B cell (primary cell): ENCODE measurements at regions not wholly inside any gene's neighbourhood (a gene's known extent, or its start where the extent isn't known, plus 50 kb on each side); places are given as distances from the start of the nearest gene placed in this dataset.

ENCODE experiments used
- ATAC-seq: fragments of 200-7000 bp; cut with Tn5 transposase; one replicate; pipeline ENCODE4 v1.10.0; 2021; ENCODE audit warnings: low read depth, mild to moderate bottlenecking, moderate number of reproducible peaks, moderate library complexity
- CTCF ChIA-PET: fragments of 350-600 bp; sonication (Branson Sonifier 250); formaldehyde crosslinking; loops from one replicate; lab custom pipeline; 2021; ENCODE audit warnings: antibody characterized with exemption, inconsistent platforms; lab: Charles Lee
- POLR2A ChIA-PET: fragments of 350-600 bp; sonication (Branson Sonifier 250); formaldehyde crosslinking; loops from one replicate; lab custom pipeline; 2021; ENCODE audit warnings: antibody characterized with exemption; lab: Charles Lee
- DNase-seq: peaks from one replicate; pipeline ENCODE4 v3.0.0; 2013
- H2AFZ ChIP-seq: 2 replicates; pipeline ENCODE4 v1.6.1; 2012; ENCODE audit warnings: mild to moderate bottlenecking, low read depth, low read length; ENCODE audit not compliant: insufficient read depth, poor library complexity, severe bottlenecking
- H3K27ac ChIP-seq, 2 donors: 1 replicate in 1 of 2; 2 replicates in 1 of 2; pipeline ENCODE4 v1.5.1; 2012 to 2013; ENCODE audit warnings: low read length in 2 of 2, mild to moderate bottlenecking in 2 of 2, moderate library complexity in 1 of 2
- H3K27me3 ChIP-seq, 4 experiments: fragments of 200-600 bp in 1 of 4; sonication (generic) in 1 of 4; replicated peaks in 1 of 4; 1 replicate in 2 of 4; 2 replicates in 2 of 4; pipeline versions ENCODE4 v1.6.1 to v1.7.0; 2013 to 2016; ENCODE audit warnings: low read length in 3 of 4, mild to moderate bottlenecking in 2 of 4, mixed read lengths in 1 of 4, moderate library complexity in 1 of 4; ENCODE audit not compliant: insufficient read depth in 4 of 4, control insufficient read depth in 3 of 4; ENCODE audit errors: control extremely low read depth in 1 of 4
- H3K36me3 ChIP-seq, 2 experiments: replicated peaks in 1 of 2; 1 replicate in 1 of 2; 2 replicates in 1 of 2; pipeline versions ENCODE4 v1.6.1 to v1.7.1; 2013; ENCODE audit warnings: low read length in 1 of 2; ENCODE audit not compliant: insufficient read depth in 2 of 2, control insufficient read depth in 1 of 2; ENCODE audit errors: control extremely low read depth in 1 of 2, extremely low read depth in 1 of 2
- H3K4me1 ChIP-seq, 2 donors: fragments of 200-600 bp in 1 of 2; sonication (generic) in 1 of 2; 1 replicate in 1 of 2; 2 replicates in 1 of 2; pipeline versions ENCODE4 v1.5.1 to v1.6.1; 2013 to 2017; ENCODE audit warnings: low read length in 2 of 2; ENCODE audit not compliant: control insufficient read depth in 2 of 2, insufficient read depth in 2 of 2
- H3K4me2 ChIP-seq: replicated peaks from 2 replicates; pipeline ENCODE3; 2012; ENCODE audit warnings: mild to moderate bottlenecking, low read depth, low read length; ENCODE audit not compliant: poor library complexity, severe bottlenecking
- H3K4me3 ChIP-seq, 5 experiments: fragments of 200-600 bp in 1 of 5; sonication (generic) in 1 of 5; 1 replicate in 3 of 5; 2 replicates in 2 of 5; pipeline versions ENCODE4 v1.5.1 to v1.7.0; 2011 to 2016; ENCODE audit warnings: low read length in 4 of 5, mild to moderate bottlenecking in 4 of 5, low read depth in 2 of 5, control low read depth in 1 of 5, moderate library complexity in 1 of 5; ENCODE audit not compliant: insufficient read depth in 1 of 5; ENCODE audit errors: control extremely low read depth in 1 of 5, extremely low read depth in 1 of 5
- H3K79me2 ChIP-seq: fragments of 200-600 bp; sonication (generic); one replicate; pipeline ENCODE4 v1.6.0; 2016; ENCODE audit warnings: low read length; ENCODE audit not compliant: control insufficient read depth, insufficient read depth
- H3K9ac ChIP-seq: fragments of 200-600 bp; sonication (generic); 2 replicates; pipeline ENCODE4 v1.6.1; 2017; ENCODE audit warnings: mild to moderate bottlenecking, low read length, moderate library complexity
- H3K9me3 ChIP-seq, 3 donors: one replicate each; pipeline versions ENCODE4 v1.6.1 to v1.7.1; 2013; ENCODE audit warnings: low read length in 2 of 3; ENCODE audit not compliant: control insufficient read depth in 2 of 3, insufficient read depth in 1 of 3; ENCODE audit errors: control extremely low read depth in 1 of 3
- H4K20me1 ChIP-seq: 2 replicates; pipeline ENCODE4 v1.6.0; 2012; ENCODE audit warnings: mild to moderate bottlenecking, low read length; ENCODE audit not compliant: insufficient read depth, control insufficient read depth, poor library complexity, severe bottlenecking
- H3K27ac Mint-ChIP-seq: one replicate; pipeline ENCODE4 v1.8.0; 2021; ENCODE audit warnings: mixed read lengths
- H3K27me3 Mint-ChIP-seq: one replicate; pipeline ENCODE4 v1.8.0; 2021; ENCODE audit warnings: mixed read lengths
- H3K4me1 Mint-ChIP-seq: one replicate; pipeline ENCODE4 v1.8.0; 2021; ENCODE audit warnings: mixed read lengths
- H3K4me3 Mint-ChIP-seq: one replicate; pipeline ENCODE4 v1.8.0; 2021; ENCODE audit warnings: mixed read lengths
- H3K9me3 Mint-ChIP-seq: one replicate; pipeline ENCODE4 v1.8.0; 2022; ENCODE audit warnings: mixed read lengths; ENCODE audit not compliant: insufficient read depth
- CTCF ChIP-seq: fragments of 200-600 bp; IDR thresholded peaks from one replicate; pipeline ENCODE4 v1.8.0; 2022; ENCODE audit warnings: antibody characterized with exemption, mild to moderate bottlenecking
- EZH2 ChIP-seq: IDR thresholded peaks from 2 replicates; pipeline ENCODE4 v1.6.1; 2012; ENCODE audit warnings: borderline replicate concordance, low read depth, mild to moderate bottlenecking, moderate library complexity, low read length; ENCODE audit not compliant: insufficient read depth, poor library complexity, severe bottlenecking
- WGBS: methylation state at CpG from one replicate; pipeline ENCODE4 v1.1.5; 2013; ENCODE audit warnings: missing lambda C conversion rate; ENCODE audit not compliant: insufficient coverage; 5-methylcytosine and 5-hydroxymethylcytosine counted together
- intact Hi-C: fragments of 100-400 bp; cut with micrococcal nuclease; formaldehyde crosslinking; loops from one replicate; pipeline ENCODE4 v1.10.0; 2022

- no peaks in the 10 kb centered on the region for H3K27me3 ChIP-seq
- DNase-seq: no peak
- H3K4me3 ChIP-seq: no peak overlapping the region
- H4K20me1 ChIP-seq: no peaks in the 10 kb centered on the region
- no peaks in the 10 kb centered on the region for H3K4me1 ChIP-seq
- CTCF ChIA-PET: no interaction called here
- intact Hi-C loops: no loop called here
- no CpG with 5 or more reads among the region's 1 CpG for WGBS
- H3K4me1 Mint-ChIP-seq: no peaks in the 10 kb centered on the region
- H3K9me3 ChIP-seq: no peaks in the 10 kb centered on the region
- TF ChIP-seq EZH2: no peak
- no peak for TF ChIP-seq CTCF
- H3K9me3 Mint-ChIP-seq: peaks cover 4% of the 10 kb centered on the region
- no peak overlapping the region for H3K4me2 ChIP-seq
- H3K9ac ChIP-seq: no peak overlapping the region
- H3K27ac Mint-ChIP-seq: no peak overlapping the region
- H3K27me3 Mint-ChIP-seq: no peaks in the 10 kb centered on the region
- no peaks in the 10 kb centered on the region for H3K79me2 ChIP-seq
- POLR2A ChIA-PET: no interaction called here
- ATAC-seq: no peak
- H2AFZ ChIP-seq: no peak overlapping the region
- H3K36me3 ChIP-seq: no peaks in the 10 kb centered on the region
- no peak overlapping the region for H3K4me3 Mint-ChIP-seq
- no peak overlapping the region for H3K27ac ChIP-seq
Observed at GRCh38 chr6:122092366-122092765, 307.1 kb upstream of the HSF2 start.

- no peak overlapping the region for H3K4me2 ChIP-seq
- no peaks in the 10 kb centered on the region for H3K27me3 ChIP-seq
- WGBS: no CpG with 5 or more reads among the region's 4 CpGs
- no peaks in the 10 kb centered on the region for H3K9me3 Mint-ChIP-seq
- H3K27ac Mint-ChIP-seq: no peak overlapping the region
- no peak overlapping the region for H3K9ac ChIP-seq
- H3K27me3 Mint-ChIP-seq: no peaks in the 10 kb centered on the region
- no peaks in the 10 kb centered on the region for H3K36me3 ChIP-seq
- no peak overlapping the region for H3K4me3 ChIP-seq
- H2AFZ ChIP-seq: no peak overlapping the region
- no peaks in the 10 kb centered on the region for H3K4me1 Mint-ChIP-seq
- DNase-seq (no peak), ATAC-seq (no peak)
- CTCF ChIA-PET: no interaction called here
- no peaks in the 10 kb centered on the region for H4K20me1 ChIP-seq
- H3K4me3 Mint-ChIP-seq: no peak overlapping the region
- intact Hi-C loops: no loop called here
- H3K9me3 ChIP-seq: peaks cover 0 to 3% (median 0%) of the 10 kb centered on the region in 3 donors
- H3K79me2 ChIP-seq: no peaks in the 10 kb centered on the region
- no peak for TF ChIP-seq EZH2
- no peak for TF ChIP-seq CTCF
- POLR2A ChIA-PET: no interaction called here
- no peaks in the 10 kb centered on the region for H3K4me1 ChIP-seq
- H3K27ac ChIP-seq: no peak overlapping the region
Observed at GRCh38 chr6:122098201-122098678, 301.2 kb upstream of the HSF2 start.
